ENCODE measurements at regions not wholly inside any gene's neighbourhood (a gene's known extent, or its start where the extent isn't known, plus 50 kb on each side); places are given as distances from the start of the nearest gene placed in this dataset.
"Not testable (repeated sequence)": the region's sequence is repeated elsewhere in the genome, so short reads cannot be mapped to it uniquely, and the experiment has no call there.

- peak; percentile 22 for DNase-seq (ENCODE audit: low read depth)
Measured at GRCh38 chr5:50590444-50591189, 75.8 kb upstream of the PARP8 start.

- DNase-seq (ENCODE audit: low read depth): not testable (repeated sequence)
Measured at GRCh38 chr5:50591338-50591737, 75.1 kb upstream of the PARP8 start.

GRCh38 chr5:50593681-50594080 lies 72.8 kb upstream of the PARP8 start:
- no peak for DNase-seq (ENCODE audit: low read depth)

GRCh38 chr5:50595199-50595598 lies 71.2 kb upstream of the PARP8 start:
- DNase-seq (ENCODE audit: low read depth): peak; percentile 90

GRCh38 chr5:50601576-50601975 lies 64.9 kb upstream of the PARP8 start:
- not testable (repeated sequence) for DNase-seq (ENCODE audit: low read depth)

- no peak for DNase-seq (ENCODE audit: low read depth)
Measured at GRCh38 chr5:50606179-50606578, 60.3 kb upstream of the PARP8 start.

GRCh38 chr5:50607456-50607855 lies 59.0 kb upstream of the PARP8 start:
- not testable (repeated sequence) for DNase-seq (ENCODE audit: low read depth)

GRCh38 chr5:50607953-50608705 lies 58.3 kb upstream of the PARP8 start:
- not testable (repeated sequence) for DNase-seq (ENCODE audit: low read depth)

GRCh38 chr5:50613057-50613456 lies 53.4 kb upstream of the PARP8 start:
- not testable (repeated sequence) for DNase-seq (ENCODE audit: low read depth)
